ENCODE measurements at regions not wholly inside any gene's neighbourhood (a gene's known extent, or its start where the extent isn't known, plus 50 kb on each side); places are given as distances from the start of the nearest gene placed in this dataset.

DNA sequence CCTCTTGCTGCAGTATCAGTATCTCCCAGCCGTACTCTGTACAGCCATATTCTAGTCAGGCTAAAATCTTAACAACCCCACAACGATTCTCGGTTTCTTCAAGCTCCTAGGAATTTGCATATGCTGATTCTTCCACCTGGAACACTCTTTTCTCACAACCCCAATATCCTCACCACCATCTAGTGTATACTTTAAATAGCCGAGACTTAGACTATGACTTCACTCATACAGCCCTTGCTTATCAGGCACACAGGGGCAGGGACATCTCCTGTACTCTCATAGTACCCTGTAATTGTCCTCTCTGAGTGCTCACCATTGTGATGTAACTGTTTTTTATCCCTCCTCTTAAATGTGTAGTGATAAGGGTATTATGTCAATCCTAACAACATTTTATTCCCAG lies 2126.4 kb upstream of the TENM3 start:
- Histone ChIP-seq H3K79me2 (ENCODE audit: insufficient read depth, low read length) (no peaks in the 10 kb centered on the region), H3K4me1 (ENCODE audit: control insufficient read depth in 1 of 2, insufficient read depth in 2 of 2, low read length in 2 of 2) (no peaks in the 10 kb centered on the region), H3K4me2 (replicated peaks; ENCODE audit: extremely low read depth, low read length, poor library complexity, severe bottlenecking) (no peak overlapping the region), H3K9me3 (replicated peaks in 1 of 2; ENCODE audit: control insufficient read depth in 1 of 2, insufficient read depth in 1 of 2, low read length in 2 of 2) (no peaks in the 10 kb centered on the region), H3K27me3 (ENCODE audit: control insufficient read depth in 2 of 2, insufficient read depth in 2 of 2, low read length in 2 of 2) (no peaks in the 10 kb centered on the region), H3K27ac (ENCODE audit: low read depth in 1 of 2, low read length in 2 of 2) (no peak overlapping the region), H2AFZ (ENCODE audit: insufficient read depth, low read depth, low read length, poor library complexity, severe bottlenecking) (no peak overlapping the region), H3K36me3 (replicated peaks in 1 of 2; ENCODE audit: control insufficient read depth in 1 of 2, insufficient read depth in 2 of 2, low read length in 2 of 2) (no peaks in the 10 kb centered on the region), H3K9ac (ENCODE audit: insufficient read depth, low read length, poor library complexity, severe bottlenecking) (no peak overlapping the region), H4K20me1 (ENCODE audit: insufficient read depth, low read length) (no peaks in the 10 kb centered on the region), H3K4me3 (replicated peaks in 1 of 3; ENCODE audit: low read depth in 2 of 3, low read length in 3 of 3) (no peak overlapping the region)
- peak overlapping the region in 1 of 7 donors; percentile 18 for H3K27ac Mint-ChIP-seq
- WGBS (ENCODE audit: insufficient coverage) = 87% methylated on average over 4 of the region's 4 CpGs
- no peak for DNase-seq
- no peaks in the 10 kb centered on the region for H3K36me3 Mint-ChIP-seq
- no peak overlapping the region for H3K4me3 Mint-ChIP-seq
- intact Hi-C loops (cut with micrococcal nuclease) = no loop called here
- H3K27me3 Mint-ChIP-seq (ENCODE audit: low read depth in 3 of 3) = peaks cover 0 to 1% (median 0%) of the 10 kb centered on the region in 3 donors
- no peaks in the 10 kb centered on the region for H3K4me1 Mint-ChIP-seq
- peaks cover 0 to 5% (median 0%) of the 10 kb centered on the region in 7 donors for H3K9me3 Mint-ChIP-seq
- TF ChIP-seq, protein P1, sequence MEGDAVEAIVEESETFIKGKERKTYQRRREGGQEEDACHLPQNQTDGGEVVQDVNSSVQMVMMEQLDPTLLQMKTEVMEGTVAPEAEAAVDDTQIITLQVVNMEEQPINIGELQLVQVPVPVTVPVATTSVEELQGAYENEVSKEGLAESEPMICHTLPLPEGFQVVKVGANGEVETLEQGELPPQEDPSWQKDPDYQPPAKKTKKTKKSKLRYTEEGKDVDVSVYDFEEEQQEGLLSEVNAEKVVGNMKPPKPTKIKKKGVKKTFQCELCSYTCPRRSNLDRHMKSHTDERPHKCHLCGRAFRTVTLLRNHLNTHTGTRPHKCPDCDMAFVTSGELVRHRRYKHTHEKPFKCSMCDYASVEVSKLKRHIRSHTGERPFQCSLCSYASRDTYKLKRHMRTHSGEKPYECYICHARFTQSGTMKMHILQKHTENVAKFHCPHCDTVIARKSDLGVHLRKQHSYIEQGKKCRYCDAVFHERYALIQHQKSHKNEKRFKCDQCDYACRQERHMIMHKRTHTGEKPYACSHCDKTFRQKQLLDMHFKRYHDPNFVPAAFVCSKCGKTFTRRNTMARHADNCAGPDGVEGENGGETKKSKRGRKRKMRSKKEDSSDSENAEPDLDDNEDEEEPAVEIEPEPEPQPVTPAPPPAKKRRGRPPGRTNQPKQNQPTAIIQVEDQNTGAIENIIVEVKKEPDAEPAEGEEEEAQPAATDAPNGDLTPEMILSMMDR (IDR thresholded peaks at IDR 0.05) = no peak

DNA sequence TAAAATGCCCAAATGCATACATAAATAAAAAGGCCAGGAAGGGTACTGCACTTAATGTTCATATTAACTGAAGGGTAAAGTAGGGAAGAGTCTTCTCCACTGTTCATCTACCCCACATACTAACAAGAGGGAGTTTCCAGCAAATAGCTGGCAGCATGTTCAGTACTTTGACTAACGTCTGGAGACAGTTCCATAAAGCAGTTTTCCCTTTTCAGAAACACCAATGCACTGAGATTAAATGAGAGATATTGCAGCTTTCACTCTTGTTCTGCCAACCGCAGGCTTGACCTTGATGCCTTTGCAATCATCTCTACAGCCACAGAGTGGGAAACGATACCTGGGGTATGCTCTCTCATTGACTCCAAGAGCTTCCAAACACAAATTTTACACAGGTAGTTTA lies 2123.1 kb upstream of the TENM3 start:
- Mint-ChIP-seq H3K27ac (no peak overlapping the region), H3K27me3 (ENCODE audit: low read depth in 3 of 3) (no peaks in the 10 kb centered on the region), H3K4me1 (no peaks in the 10 kb centered on the region), H3K36me3 (no peaks in the 10 kb centered on the region), H3K9me3 (peaks cover 0 to 6% (median 0%) of the 10 kb centered on the region in 7 donors), H3K4me3 (no peak overlapping the region)
- Histone ChIP-seq H3K9ac (ENCODE audit: insufficient read depth, low read length, poor library complexity, severe bottlenecking) (no peak overlapping the region), H2AFZ (ENCODE audit: insufficient read depth, low read depth, low read length, poor library complexity, severe bottlenecking) (no peak overlapping the region), H3K9me3 (replicated peaks in 1 of 2; ENCODE audit: control insufficient read depth in 1 of 2, insufficient read depth in 1 of 2, low read length in 2 of 2) (no peaks in the 10 kb centered on the region), H3K4me2 (replicated peaks; ENCODE audit: extremely low read depth, low read length, poor library complexity, severe bottlenecking) (no peak overlapping the region), H3K4me1 (ENCODE audit: control insufficient read depth in 1 of 2, insufficient read depth in 2 of 2, low read length in 2 of 2) (no peaks in the 10 kb centered on the region), H3K27ac (ENCODE audit: low read depth in 1 of 2, low read length in 2 of 2) (no peak overlapping the region), H3K79me2 (ENCODE audit: insufficient read depth, low read length) (no peaks in the 10 kb centered on the region), H3K27me3 (ENCODE audit: control insufficient read depth in 2 of 2, insufficient read depth in 2 of 2, low read length in 2 of 2) (no peaks in the 10 kb centered on the region), H3K36me3 (replicated peaks in 1 of 2; ENCODE audit: control insufficient read depth in 1 of 2, insufficient read depth in 2 of 2, low read length in 2 of 2) (no peaks in the 10 kb centered on the region), H3K4me3 (replicated peaks in 1 of 3; ENCODE audit: low read depth in 2 of 3, low read length in 3 of 3) (no peak overlapping the region), H4K20me1 (ENCODE audit: insufficient read depth, low read length) (no peaks in the 10 kb centered on the region)
- DNase-seq = no peak
- intact Hi-C loops (cut with micrococcal nuclease) = no loop called here
- TF ChIP-seq, protein P1 (IDR thresholded peaks at IDR 0.05) = no peak
- WGBS (ENCODE audit: insufficient coverage) = no CpG with 5 or more reads among the region's 3 CpGs

All from CD14-positive monocyte (primary cell).